Smooth muscle cell (in vitro differentiated cells): ENCODE measurements at regions not wholly inside any gene's neighbourhood (a gene's known extent, or its start where the extent isn't known, plus 50 kb on each side); places are given as distances from the start of the nearest gene placed in this dataset.

ENCODE experiments used
- DNase-seq: peaks from one replicate; lab custom pipeline; 2025; ENCODE audit not compliant: unreplicated experiment; lab: John Stamatoyannopoulos, UW
- H2AFZ ChIP-seq: fragments of 200-600 bp; sonication (generic); 2 replicates; pipeline ENCODE4 v1.6.0; 2016; ENCODE audit warnings: antibody characterized with exemption, low read depth, mild to moderate bottlenecking
- H3F3A ChIP-seq: fragments of 200-600 bp; sonication (generic); 2 replicates; pipeline ENCODE4 v1.6.0; 2017; ENCODE audit warnings: antibody characterized with exemption, low read depth
- H3K27ac ChIP-seq: fragments of 200-600 bp; sonication (generic); 2 replicates; pipeline ENCODE4 v1.5.1; 2016; ENCODE audit warnings: low read depth, mild to moderate bottlenecking
- H3K27me3 ChIP-seq: fragments of 200-600 bp; sonication (generic); 2 replicates; pipeline ENCODE4 v1.6.1; 2016; ENCODE audit warnings: low read depth, mild to moderate bottlenecking
- H3K36me3 ChIP-seq: fragments of 200-600 bp; sonication (generic); 2 replicates; pipeline ENCODE4 v1.5.1; 2016; ENCODE audit warnings: low read depth
- H3K4me1 ChIP-seq: fragments of 200-600 bp; sonication (generic); 2 replicates; pipeline ENCODE4 v1.5.1; 2016; ENCODE audit warnings: low read depth
- H3K4me2 ChIP-seq: fragments of 200-600 bp; sonication (generic); 2 replicates; pipeline ENCODE4 v1.6.0; 2016; ENCODE audit warnings: mild to moderate bottlenecking
- H3K4me3 ChIP-seq: fragments of 200-600 bp; sonication (generic); 2 replicates; pipeline ENCODE4 v1.5.1; 2016; ENCODE audit warnings: mild to moderate bottlenecking
- H3K79me2 ChIP-seq: fragments of 200-600 bp; sonication (generic); 2 replicates; pipeline ENCODE4 v1.6.0; 2016; ENCODE audit warnings: low read depth, mild to moderate bottlenecking
- H3K9ac ChIP-seq: fragments of 200-600 bp; sonication (generic); 2 replicates; pipeline ENCODE4 v1.6.0; 2016; ENCODE audit warnings: low read depth
- H3K9me3 ChIP-seq: fragments of 200-600 bp; sonication (generic); replicated peaks from 2 replicates; pipeline ENCODE4 v1.5.1; 2016; ENCODE audit warnings: low read depth
- H4K20me1 ChIP-seq: fragments of 200-600 bp; sonication (generic); 2 replicates; pipeline ENCODE4 v1.6.0; 2016; ENCODE audit warnings: low read depth
- WGBS: methylation state at CpG from one replicate; pipeline ENCODE4 v1.1.7; 2016; ENCODE audit warnings: low lambda C conversion rate; 5-methylcytosine and 5-hydroxymethylcytosine counted together
- TF ChIP-seq, protein P1 (sequence below): fragments of 200-600 bp; sonication (generic); IDR thresholded peaks from 2 replicates; pipeline ENCODE4 v1.5.1; 2017; ENCODE audit warnings: borderline replicate concordance, mild to moderate bottlenecking, antibody characterized with exemption; ENCODE audit not compliant: insufficient read depth, poor library complexity, severe bottlenecking

GRCh38 chr2:107633580-107634147 is 193.0 kb upstream of the RGPD4 start:
- Histone ChIP-seq H3K79me2 (no peaks in the 10 kb centered on the region), H3K9me3 (no peaks in the 10 kb centered on the region), H3K27ac (peak overlapping the region; percentile 51), H3F3A (no peaks in the 10 kb centered on the region), H3K9ac (no peak overlapping the region), H3K4me3 (no peak overlapping the region), H2AFZ (no peak overlapping the region), H4K20me1 (no peaks in the 10 kb centered on the region), H3K4me2 (no peak overlapping the region), H3K4me1 (no peaks in the 10 kb centered on the region), H3K36me3 (no peaks in the 10 kb centered on the region), H3K27me3 (no peaks in the 10 kb centered on the region)
- 44% methylated on average over 3 of the region's 3 CpGs for WGBS
- TF ChIP-seq, protein P1, sequence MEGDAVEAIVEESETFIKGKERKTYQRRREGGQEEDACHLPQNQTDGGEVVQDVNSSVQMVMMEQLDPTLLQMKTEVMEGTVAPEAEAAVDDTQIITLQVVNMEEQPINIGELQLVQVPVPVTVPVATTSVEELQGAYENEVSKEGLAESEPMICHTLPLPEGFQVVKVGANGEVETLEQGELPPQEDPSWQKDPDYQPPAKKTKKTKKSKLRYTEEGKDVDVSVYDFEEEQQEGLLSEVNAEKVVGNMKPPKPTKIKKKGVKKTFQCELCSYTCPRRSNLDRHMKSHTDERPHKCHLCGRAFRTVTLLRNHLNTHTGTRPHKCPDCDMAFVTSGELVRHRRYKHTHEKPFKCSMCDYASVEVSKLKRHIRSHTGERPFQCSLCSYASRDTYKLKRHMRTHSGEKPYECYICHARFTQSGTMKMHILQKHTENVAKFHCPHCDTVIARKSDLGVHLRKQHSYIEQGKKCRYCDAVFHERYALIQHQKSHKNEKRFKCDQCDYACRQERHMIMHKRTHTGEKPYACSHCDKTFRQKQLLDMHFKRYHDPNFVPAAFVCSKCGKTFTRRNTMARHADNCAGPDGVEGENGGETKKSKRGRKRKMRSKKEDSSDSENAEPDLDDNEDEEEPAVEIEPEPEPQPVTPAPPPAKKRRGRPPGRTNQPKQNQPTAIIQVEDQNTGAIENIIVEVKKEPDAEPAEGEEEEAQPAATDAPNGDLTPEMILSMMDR, result no peak
- DNase-seq, result no peak

DNA sequence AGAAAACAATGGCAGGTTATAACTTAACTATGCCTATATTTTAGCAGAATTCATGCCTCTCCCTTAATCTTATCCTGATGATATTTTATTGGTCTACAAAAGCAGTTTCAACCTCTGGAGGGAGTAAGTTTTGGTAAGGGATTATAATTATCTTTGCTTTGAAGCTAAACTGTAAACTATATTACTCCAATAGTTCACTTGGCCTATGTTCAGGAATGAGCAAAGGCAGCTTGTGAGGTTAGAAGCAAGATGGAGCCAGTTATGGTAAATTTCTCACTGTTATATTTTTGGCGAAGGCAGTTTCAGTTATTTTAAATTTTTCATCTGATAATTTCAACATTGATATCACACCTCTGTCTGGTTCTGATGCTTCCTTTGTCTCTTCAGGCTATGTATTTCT is 192.5 kb upstream of the RGPD4 start:
- Histone ChIP-seq H2AFZ (no peak overlapping the region), H3K79me2 (no peaks in the 10 kb centered on the region), H3K9me3 (no peaks in the 10 kb centered on the region), H3K27me3 (no peaks in the 10 kb centered on the region), H3K27ac (peak overlapping the region; percentile 51), H3K4me3 (no peak overlapping the region), H3K4me1 (no peaks in the 10 kb centered on the region), H4K20me1 (no peaks in the 10 kb centered on the region), H3K36me3 (no peaks in the 10 kb centered on the region), H3K4me2 (no peak overlapping the region), H3K9ac (no peak overlapping the region), H3F3A (no peaks in the 10 kb centered on the region)
- DNase-seq, result no peak
- WGBS, result 80% methylated on average over 1 of the region's 1 CpG
- TF ChIP-seq, protein P1, result no peak

DNA sequence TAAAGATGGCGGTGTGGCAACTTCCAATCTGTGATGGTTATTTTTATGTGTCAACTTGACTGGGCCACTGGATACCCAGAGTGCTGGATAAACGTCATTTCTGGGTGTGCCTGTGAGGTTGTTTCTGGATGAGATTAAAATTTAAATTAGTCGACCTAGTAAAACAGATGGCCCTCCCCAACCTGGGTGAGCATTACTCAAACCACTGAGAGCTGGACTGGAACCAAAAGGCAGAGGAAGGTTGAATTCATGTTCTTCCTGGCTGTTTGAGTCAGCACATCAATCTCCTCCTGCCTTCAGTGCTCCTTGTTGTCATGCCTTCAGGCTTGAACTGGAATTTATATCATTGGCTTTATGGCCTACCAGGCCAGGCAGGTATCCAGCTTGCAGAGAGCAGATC is 190.8 kb upstream of the RGPD4 start:
- Histone ChIP-seq H3K79me2 (no peaks in the 10 kb centered on the region), H3K9ac (no peak overlapping the region), H3F3A (no peaks in the 10 kb centered on the region), H2AFZ (no peak overlapping the region), H3K4me1 (no peaks in the 10 kb centered on the region), H3K4me2 (no peak overlapping the region), H3K36me3 (no peaks in the 10 kb centered on the region), H3K27ac (no peak overlapping the region), H3K27me3 (no peaks in the 10 kb centered on the region), H3K9me3 (no peaks in the 10 kb centered on the region), H4K20me1 (no peaks in the 10 kb centered on the region), H3K4me3 (no peak overlapping the region)
- 81% methylated on average over 3 of the region's 3 CpGs for WGBS
- TF ChIP-seq, protein P1, result no peak
- DNase-seq, result no peak

DNA sequence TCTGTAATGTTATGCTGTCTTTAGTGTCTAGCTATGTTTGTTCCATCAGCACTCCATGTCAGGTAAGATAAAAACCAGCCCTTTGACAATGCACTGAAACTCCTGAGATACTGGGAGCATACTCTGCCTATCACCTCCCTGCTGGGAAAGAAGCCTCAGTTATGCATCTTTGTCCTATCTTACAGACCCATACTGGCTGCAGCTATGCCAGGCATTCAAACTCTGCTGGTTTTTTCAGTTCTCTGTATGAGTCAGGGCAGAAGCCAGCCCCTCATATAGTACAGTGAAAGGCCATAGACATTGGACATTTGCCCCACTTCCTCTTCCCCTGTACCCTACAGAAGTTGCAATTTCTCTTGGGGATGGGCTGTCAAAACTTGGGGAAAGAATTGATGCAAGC is 181.1 kb upstream of the RGPD4 start:
- TF ChIP-seq, protein P1, result no peak
- Histone ChIP-seq H3K4me1 (no peaks in the 10 kb centered on the region), H3K36me3 (peaks cover 10% of the 10 kb centered on the region), H3K27me3 (no peaks in the 10 kb centered on the region), H3F3A (no peaks in the 10 kb centered on the region), H2AFZ (no peak overlapping the region), H3K9me3 (peaks cover 2% of the 10 kb centered on the region), H3K4me3 (no peak overlapping the region), H3K9ac (no peak overlapping the region), H3K27ac (no peak overlapping the region), H3K4me2 (no peak overlapping the region), H4K20me1 (no peaks in the 10 kb centered on the region), H3K79me2 (no peaks in the 10 kb centered on the region)
- no peak for DNase-seq
